ENCODE measurements at regions not wholly inside any gene's neighbourhood (a gene's known extent, or its start where the extent isn't known, plus 50 kb on each side); places are given as distances from the start of the nearest gene placed in this dataset.

DNA sequence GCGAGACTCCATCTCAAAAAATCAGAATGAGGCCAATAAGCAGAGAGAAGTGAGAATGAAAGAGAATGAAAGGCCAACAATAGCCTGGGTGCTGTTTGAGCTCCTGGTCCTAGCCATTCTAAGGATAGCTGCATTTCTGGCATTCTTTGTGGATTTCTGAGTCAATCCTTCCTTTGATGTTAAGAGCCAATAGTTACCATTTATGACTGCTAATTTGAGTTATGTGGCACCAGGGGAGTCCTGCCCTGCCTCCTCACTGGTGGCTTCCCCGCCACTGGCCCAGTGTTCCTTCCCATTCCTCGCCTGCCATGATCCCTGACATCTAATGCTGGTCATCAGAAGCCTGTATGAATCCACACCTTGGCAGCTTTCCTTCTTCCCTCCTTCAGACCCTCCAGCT is 991.2 kb downstream of the UQCRFS1 start:
- no peak overlapping the region for H2BK20ac ChIP-seq (ENCODE audit: low read depth, low read length, poor library complexity, severe bottlenecking)
- no peak overlapping the region for H4K91ac ChIP-seq (ENCODE audit: insufficient read length, low read depth, low read length)
- no peak overlapping the region for H4K5ac ChIP-seq (ENCODE audit: insufficient read length, low read depth, low read length)
- no peaks in the 10 kb centered on the region for H3K9me3 ChIP-seq (ENCODE audit: control insufficient read depth, low read depth, low read length)
- no peak overlapping the region for H3K23ac ChIP-seq (ENCODE audit: insufficient read length, low read depth, low read length)
- no peaks in the 10 kb centered on the region for H3K9me3 Mint-ChIP-seq
- H2BK15ac ChIP-seq (ENCODE audit: low read depth, low read length) = no peak overlapping the region
- no peaks in the 10 kb centered on the region; the same call in 1 of the 2 replicates for H3K27me3 Mint-ChIP-seq (ENCODE audit: low read depth)
- H2BK120ac ChIP-seq (ENCODE audit: low read depth, low read length, poor library complexity, severe bottlenecking) = no peak overlapping the region
- H3K9ac ChIP-seq (ENCODE audit: extremely low read depth, insufficient read length, low read length) = no peak overlapping the region
- no peak overlapping the region for H3K18ac ChIP-seq (ENCODE audit: insufficient read length, low read depth, low read length)
- H3K36me3 Mint-ChIP-seq (ENCODE audit: insufficient read depth in 1 of 3, low read depth in 3 of 3) = no peaks in the 10 kb centered on the region; a peak in 2 of 7 replicates
- no peak for DNase-seq
- no peaks in the 10 kb centered on the region for H3K79me2 ChIP-seq (ENCODE audit: insufficient read depth, low read length)
- no peaks in the 10 kb centered on the region for H3K23me2 ChIP-seq (ENCODE audit: insufficient read length, low read depth, low read length, poor library complexity, severe bottlenecking)
- H3K27ac Mint-ChIP-seq = no peak overlapping the region; a peak in 1 of 7 replicates
- no peak overlapping the region for H3K4me3 Mint-ChIP-seq
- H3K27ac ChIP-seq (ENCODE audit: insufficient read length, low read depth, low read length) = no peak overlapping the region
- no peak overlapping the region for H3K56ac ChIP-seq (ENCODE audit: insufficient read length, low read depth, low read length)
- no peaks in the 10 kb centered on the region for H3K79me1 ChIP-seq (ENCODE audit: insufficient read depth, low read depth, low read length, poor library complexity, severe bottlenecking)
- no peak overlapping the region for H2AK5ac ChIP-seq (ENCODE audit: insufficient read length, low read length)
- H3K4ac ChIP-seq (ENCODE audit: low read depth, low read length) = no peak overlapping the region
- H3K4me1 Mint-ChIP-seq = peaks cover 12 to 17% of the 10 kb centered on the region in 2 experiments
- TF ChIP-seq, protein P1, sequence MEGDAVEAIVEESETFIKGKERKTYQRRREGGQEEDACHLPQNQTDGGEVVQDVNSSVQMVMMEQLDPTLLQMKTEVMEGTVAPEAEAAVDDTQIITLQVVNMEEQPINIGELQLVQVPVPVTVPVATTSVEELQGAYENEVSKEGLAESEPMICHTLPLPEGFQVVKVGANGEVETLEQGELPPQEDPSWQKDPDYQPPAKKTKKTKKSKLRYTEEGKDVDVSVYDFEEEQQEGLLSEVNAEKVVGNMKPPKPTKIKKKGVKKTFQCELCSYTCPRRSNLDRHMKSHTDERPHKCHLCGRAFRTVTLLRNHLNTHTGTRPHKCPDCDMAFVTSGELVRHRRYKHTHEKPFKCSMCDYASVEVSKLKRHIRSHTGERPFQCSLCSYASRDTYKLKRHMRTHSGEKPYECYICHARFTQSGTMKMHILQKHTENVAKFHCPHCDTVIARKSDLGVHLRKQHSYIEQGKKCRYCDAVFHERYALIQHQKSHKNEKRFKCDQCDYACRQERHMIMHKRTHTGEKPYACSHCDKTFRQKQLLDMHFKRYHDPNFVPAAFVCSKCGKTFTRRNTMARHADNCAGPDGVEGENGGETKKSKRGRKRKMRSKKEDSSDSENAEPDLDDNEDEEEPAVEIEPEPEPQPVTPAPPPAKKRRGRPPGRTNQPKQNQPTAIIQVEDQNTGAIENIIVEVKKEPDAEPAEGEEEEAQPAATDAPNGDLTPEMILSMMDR (conservative IDR thresholded peaks at IDR 0.05) = no peak
- H2AFZ ChIP-seq (ENCODE audit: low read length) = no peak overlapping the region
- H3K4me1 ChIP-seq (ENCODE audit: insufficient read depth, low read length) = peaks cover 2% of the 10 kb centered on the region; the same call in 1 of the 2 replicates
- no peak overlapping the region; the same call in 1 of the 2 replicates for H3K14ac ChIP-seq (ENCODE audit: insufficient read depth, low read length)
- no peak overlapping the region for H4K8ac ChIP-seq (replicated peaks; ENCODE audit: insufficient read length, low read depth, low read length)
- no peak overlapping the region for H3K4me2 ChIP-seq (ENCODE audit: insufficient read depth, insufficient read length, low read length)
- H3T11ph ChIP-seq (ENCODE audit: low read length) = no peak overlapping the region
- H3K27me3 ChIP-seq (ENCODE audit: insufficient read depth, low read length) = no peaks in the 10 kb centered on the region
- H2BK5ac ChIP-seq (ENCODE audit: insufficient read length, low read length) = no peak overlapping the region
- no CpG with 5 or more reads among the region's 3 CpGs for WGBS (ENCODE audit: extremely low coverage, insufficient read length, low lambda C conversion rate)
- no peak overlapping the region for H2BK12ac ChIP-seq (ENCODE audit: insufficient read length, low read depth, low read length)
- H4K20me1 ChIP-seq (ENCODE audit: control insufficient read depth, insufficient read depth, insufficient read length) = no peaks in the 10 kb centered on the region
